HCT116 (cell line): ENCODE measurements at regions not wholly inside any gene's neighbourhood (a gene's known extent, or its start where the extent isn't known, plus 50 kb on each side); places are given as distances from the start of the nearest gene placed in this dataset.

ENCODE experiments used
- ATAC-seq: fragments of 200-7000 bp; cut with Tn5 transposase; 2 replicates; pipeline ENCODE4 v1.9.1; 2020; ENCODE audit warnings: mild to moderate bottlenecking, moderate library complexity
- BruUV-seq: library from RNA; stranded (reverse); fragments of 400-500 nt; replicated peaks from 2 replicates; lab custom pipeline; 2021; lab: Mats Ljungman, UMichigan
- CTCF ChIA-PET: fragments of 300-600 bp; sonication (Branson Sonifier 250); formaldehyde crosslinking; loops from one replicate; lab custom pipeline; 2021; ENCODE audit warnings: antibody characterized with exemption; lab: Charles Lee
- POLR2A ChIA-PET: fragments of 300-600, 350-600 bp; sonication (Branson Sonifier 250); formaldehyde crosslinking; loops from one replicate; lab custom pipeline; 2021; ENCODE audit warnings: antibody characterized with exemption; lab: Charles Lee
- RAD21 ChIA-PET, 2 experiments: fragments of 300-600 bp; sonication (Branson Sonifier 250); formaldehyde crosslinking; loops; one replicate each; lab custom pipeline; 2023; ENCODE audit warnings: low total read pairs in 2 of 2; ENCODE audit not compliant: uncharacterized antibody in 2 of 2, unreplicated experiment in 2 of 2, low non-redundant PET in 1 of 2; lab: Charles Lee
- DNase-seq: peaks from one replicate; pipeline ENCODE4 v3.0.0-alpha.2; 2010; ENCODE audit warnings: low read depth, low spot score
- H2AFZ ChIP-seq: fragments of 200-600 bp; shearing (Covaris generic), sonication (generic); 2 replicates; pipeline ENCODE4 v1.6.1; 2017; ENCODE audit warnings: low read depth, mixed run types, mixed read lengths, antibody characterized with exemption, low read length; ENCODE audit not compliant: poor library complexity, severe bottlenecking
- H3K27ac ChIP-seq: 2 replicates; pipeline ENCODE4 v1.5.1; 2012; ENCODE audit warnings: low read depth, low read length
- H3K27me3 ChIP-seq: fragments of 200-600 bp; sonication (generic); 2 replicates; pipeline ENCODE4 v1.6.1; 2016; ENCODE audit warnings: mixed run types, low read length, mixed read lengths; ENCODE audit not compliant: insufficient read depth
- H3K36me3 ChIP-seq, 2 experiments: fragments of 200-500 bp in 1 of 2; fragments of 200-600 bp in 1 of 2; sonication (Bioruptor generic) in 1 of 2; sonication (generic) in 1 of 2; 2 replicates each; pipeline versions ENCODE4 v1.5.1 to v1.6.1; 2014 to 2016; ENCODE audit warnings: low read length in 2 of 2, inconsistent platforms in 1 of 2, mixed read lengths in 1 of 2, mixed run types in 1 of 2; ENCODE audit not compliant: insufficient read depth in 2 of 2, control insufficient read depth in 1 of 2
- H3K4me1 ChIP-seq, 2 experiments: fragments of 200-600 bp in 1 of 2; sonication (generic) in 1 of 2; 2 replicates each; pipeline versions ENCODE4 v1.5.1 to v1.6.1; 2012 to 2017; ENCODE audit warnings: low read length in 2 of 2, inconsistent platforms in 1 of 2, mild to moderate bottlenecking in 1 of 2, mixed read lengths in 1 of 2, mixed run types in 1 of 2, moderate library complexity in 1 of 2; ENCODE audit not compliant: insufficient read depth in 2 of 2, control insufficient read depth in 1 of 2
- H3K4me2 ChIP-seq: fragments of 200-600 bp; sonication (generic); 2 replicates; pipeline ENCODE4 v1.6.1; 2017; ENCODE audit warnings: mixed run types, low read length, mixed read lengths
- H3K4me3 ChIP-seq, 2 experiments: fragments of 200-600 bp in 1 of 2; sonication (generic) in 1 of 2; replicated peaks in 1 of 2; 2 replicates each; pipeline ENCODE4 v1.5.1; 2011 to 2016; ENCODE audit warnings: low read length in 2 of 2, control low read depth in 1 of 2, low read depth in 1 of 2, mild to moderate bottlenecking in 1 of 2, mixed read lengths in 1 of 2, mixed run types in 1 of 2
- H3K79me2 ChIP-seq: fragments of 200-600 bp; sonication (generic); 2 replicates; pipeline ENCODE4 v1.6.1; 2017; ENCODE audit warnings: mild to moderate bottlenecking, mixed run types, low read length, moderate library complexity, mixed read lengths; ENCODE audit not compliant: insufficient read depth
- H3K9ac ChIP-seq: fragments of 200-600 bp; sonication (generic); 2 replicates; pipeline ENCODE4 v1.6.1; 2016; ENCODE audit warnings: low read length, mixed read lengths
- H3K9me2 ChIP-seq: fragments of 200-600 bp; sonication (generic), shearing (Covaris generic); 2 replicates; pipeline ENCODE4 v1.6.1; 2017; ENCODE audit warnings: mixed run types, mild to moderate bottlenecking, moderate library complexity; ENCODE audit not compliant: insufficient read depth
- H3K9me3 ChIP-seq, 2 experiments: fragments of 200-500 bp in 1 of 2; fragments of 200-600 bp in 1 of 2; sonication (Bioruptor generic) in 1 of 2; sonication (generic) in 1 of 2; 2 replicates each; pipeline ENCODE4 v1.6.1; 2014 to 2017; ENCODE audit warnings: low read length in 2 of 2, mixed read lengths in 2 of 2, inconsistent platforms in 1 of 2, low read depth in 1 of 2, mild to moderate bottlenecking in 1 of 2, mixed run types in 1 of 2, moderate library complexity in 1 of 2; ENCODE audit not compliant: control insufficient read depth in 1 of 2, insufficient read depth in 1 of 2
- H4K20me1 ChIP-seq: fragments of 200-600 bp; sonication (generic), shearing (Covaris generic); 2 replicates; pipeline ENCODE4 v1.6.1; 2017; ENCODE audit warnings: mixed run types, mild to moderate bottlenecking, moderate library complexity; ENCODE audit not compliant: insufficient read depth
- CEBPB ChIP-seq: IDR thresholded peaks from 2 replicates; pipeline ENCODE4 v1.6.1; 2012; ENCODE audit warnings: low read depth
- EZH2 ChIP-seq: fragments of 200-600 bp; sonication (generic); IDR thresholded peaks from 2 replicates; pipeline ENCODE4 v1.6.1; 2017; ENCODE audit warnings: antibody characterized with exemption, mixed run types
- FOSL1 ChIP-seq: IDR thresholded peaks from 2 replicates; pipeline ENCODE4 v1.6.1; 2012; ENCODE audit warnings: low read depth
- JUND ChIP-seq: IDR thresholded peaks from 2 replicates; pipeline ENCODE4 v1.6.1; 2012
- POLR2A ChIP-seq: IDR thresholded peaks from 2 replicates; pipeline ENCODE4 v1.7.0; 2011; ENCODE audit warnings: borderline replicate concordance; ENCODE audit not compliant: insufficient read depth, insufficient read length; ENCODE audit errors: extremely low read depth
- SIN3A ChIP-seq: IDR thresholded peaks from 2 replicates; pipeline ENCODE4 v1.6.1; 2012; ENCODE audit warnings: low read depth
- SRF ChIP-seq: IDR thresholded peaks from 2 replicates; pipeline ENCODE4 v1.6.1; 2012; ENCODE audit warnings: low read depth
- YY1 ChIP-seq: IDR thresholded peaks from 2 replicates; pipeline ENCODE4 v1.6.1; 2011; ENCODE audit warnings: low read length, low read depth, moderate library complexity, mild to moderate bottlenecking; ENCODE audit not compliant: insufficient replicate concordance; ENCODE audit errors: extremely low read depth
- ZFX ChIP-seq: fragments of 450-650 bp; IDR thresholded peaks from 2 replicates; pipeline ENCODE4 v1.6.1; 2017
- intact Hi-C: fragments of 100-400 bp; cut with micrococcal nuclease; formaldehyde crosslinking; loops from 2 replicates; pipeline ENCODE4 v1.10.0; 2022
- TF ChIP-seq, protein P1 (sequence below): IDR thresholded peaks from 2 replicates; pipeline ENCODE4 v1.6.1; 2012
- TF ChIP-seq, protein P2 (sequence below): IDR thresholded peaks from 2 replicates; pipeline ENCODE4 v1.6.1; 2011; ENCODE audit warnings: mild to moderate bottlenecking, low read length, moderate library complexity; ENCODE audit not compliant: insufficient replicate concordance; ENCODE audit errors: extremely low read depth

DNA sequence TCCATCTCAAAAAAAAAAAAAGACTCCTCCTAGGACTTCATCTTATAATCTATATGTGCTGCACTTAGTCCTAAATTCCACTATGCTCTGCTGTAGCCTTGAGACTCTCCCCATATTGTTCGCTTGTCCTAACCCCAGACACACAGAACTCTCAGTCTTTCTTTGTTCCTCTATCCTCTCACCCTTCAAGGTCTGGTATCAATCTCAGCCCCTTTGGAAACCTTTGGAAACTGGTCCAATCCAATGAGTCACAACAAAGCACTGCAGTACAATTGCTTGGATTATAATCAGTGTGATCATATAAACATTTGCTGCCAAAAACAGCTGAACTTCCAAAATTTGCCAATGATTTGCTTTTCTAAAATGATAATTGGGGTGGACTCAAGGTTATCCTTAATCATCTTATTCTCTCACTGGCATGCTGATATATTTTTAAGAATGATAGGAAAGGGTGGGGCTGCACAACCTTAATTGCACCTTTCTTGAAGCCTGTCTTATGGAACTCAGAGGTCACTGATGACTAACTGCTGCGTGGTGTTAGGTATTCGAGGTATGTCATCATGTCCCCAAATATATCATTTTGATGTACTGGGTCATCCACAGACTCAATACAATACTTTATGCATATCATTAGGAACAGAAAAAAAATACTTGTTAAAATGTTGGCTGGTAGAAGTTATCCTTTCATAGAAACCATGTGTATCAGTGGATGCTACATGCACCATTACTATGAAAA is 756.7 kb downstream of the NR2F2 start:
- POLR2A ChIA-PET = no interaction called here
- CTCF ChIA-PET = no interaction called here
- ATAC-seq (no peak), DNase-seq (no peak)
- Histone ChIP-seq H2AFZ (no peak overlapping the region), H3K36me3 (no peaks in the 10 kb centered on the region), H3K9me2 (no peaks in the 10 kb centered on the region), H3K4me1 (no peaks in the 10 kb centered on the region), H3K9ac (no peak overlapping the region), H3K79me2 (no peaks in the 10 kb centered on the region), H3K4me2 (no peak overlapping the region), H3K4me3 (no peak overlapping the region), H3K27me3 (no peaks in the 10 kb centered on the region), H3K27ac (no peak overlapping the region), H3K9me3 (no peaks in the 10 kb centered on the region; a peak in 2 of 4 replicates), H4K20me1 (no peaks in the 10 kb centered on the region)
- RAD21 ChIA-PET = no interaction called here
- no TSS peak for BruUV-seq
- TF ChIP-seq ZFX = no peak
- TF ChIP-seq, protein P1, sequence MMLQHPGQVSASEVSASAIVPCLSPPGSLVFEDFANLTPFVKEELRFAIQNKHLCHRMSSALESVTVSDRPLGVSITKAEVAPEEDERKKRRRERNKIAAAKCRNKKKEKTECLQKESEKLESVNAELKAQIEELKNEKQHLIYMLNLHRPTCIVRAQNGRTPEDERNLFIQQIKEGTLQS = no peak
- intact Hi-C loops = no loop called here

DNA sequence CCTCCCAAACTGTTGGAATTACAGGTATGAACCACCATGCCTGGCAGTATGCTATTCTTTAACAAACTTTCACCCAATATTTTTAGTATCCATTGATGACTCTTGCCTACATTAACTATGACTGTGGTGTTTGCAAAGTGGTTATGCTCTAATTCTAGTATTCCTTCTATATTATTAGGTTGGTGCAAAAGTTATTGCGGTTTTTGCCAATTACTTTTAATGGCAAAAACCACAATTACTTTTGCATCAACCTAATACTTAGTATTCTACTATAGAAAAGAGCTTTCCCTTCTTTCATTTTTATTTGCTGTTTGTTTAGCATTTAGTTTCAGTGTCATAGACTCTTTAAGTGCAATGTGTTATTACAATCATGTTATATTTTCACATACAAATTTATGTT is 760.6 kb downstream of the NR2F2 start:
- no peak overlapping the region for H2AFZ ChIP-seq
- intact Hi-C loops = no loop called here
- ChIA-PET CTCF (no interaction called here), RAD21 (no interaction called here), POLR2A (no interaction called here)
- no peaks in the 10 kb centered on the region for H3K27me3 ChIP-seq
- no peak overlapping the region for H3K27ac ChIP-seq
- DNase-seq (no peak), ATAC-seq (no peak)
- no peak overlapping the region for H3K4me3 ChIP-seq
- no peaks in the 10 kb centered on the region for H3K4me1 ChIP-seq
- no peaks in the 10 kb centered on the region for H3K36me3 ChIP-seq
- no TSS peak for BruUV-seq
- H3K4me2 ChIP-seq = no peak overlapping the region
- no peaks in the 10 kb centered on the region for H4K20me1 ChIP-seq
- H3K9me3 ChIP-seq = no peaks in the 10 kb centered on the region; a peak in 2 of 4 replicates
- no peaks in the 10 kb centered on the region for H3K79me2 ChIP-seq
- H3K9ac ChIP-seq = no peak overlapping the region
- H3K9me2 ChIP-seq = no peaks in the 10 kb centered on the region
- TF ChIP-seq POLR2A (no peak), CEBPB (no peak), EZH2 (no peak), FOSL1 (no peak), YY1 (no peak), SRF (no peak), JUND (no peak), SIN3A (no peak)
- TF ChIP-seq, protein P2, sequence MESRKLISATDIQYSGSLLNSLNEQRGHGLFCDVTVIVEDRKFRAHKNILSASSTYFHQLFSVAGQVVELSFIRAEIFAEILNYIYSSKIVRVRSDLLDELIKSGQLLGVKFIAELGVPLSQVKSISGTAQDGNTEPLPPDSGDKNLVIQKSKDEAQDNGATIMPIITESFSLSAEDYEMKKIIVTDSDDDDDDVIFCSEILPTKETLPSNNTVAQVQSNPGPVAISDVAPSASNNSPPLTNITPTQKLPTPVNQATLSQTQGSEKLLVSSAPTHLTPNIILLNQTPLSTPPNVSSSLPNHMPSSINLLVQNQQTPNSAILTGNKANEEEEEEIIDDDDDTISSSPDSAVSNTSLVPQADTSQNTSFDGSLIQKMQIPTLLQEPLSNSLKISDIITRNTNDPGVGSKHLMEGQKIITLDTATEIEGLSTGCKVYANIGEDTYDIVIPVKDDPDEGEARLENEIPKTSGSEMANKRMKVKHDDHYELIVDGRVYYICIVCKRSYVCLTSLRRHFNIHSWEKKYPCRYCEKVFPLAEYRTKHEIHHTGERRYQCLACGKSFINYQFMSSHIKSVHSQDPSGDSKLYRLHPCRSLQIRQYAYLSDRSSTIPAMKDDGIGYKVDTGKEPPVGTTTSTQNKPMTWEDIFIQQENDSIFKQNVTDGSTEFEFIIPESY = no peak
